GM21737 (cell line): ENCODE measurements at regions not wholly inside any gene's neighbourhood (a gene's known extent, or its start where the extent isn't known, plus 50 kb on each side); places are given as distances from the start of the nearest gene placed in this dataset.

Source experiments
- ATAC-seq: cut with Tn5 transposase; IDR thresholded peaks from one replicate; pipeline ENCODE4 v1.9.1; 2021; ENCODE audit warnings: mild to moderate bottlenecking, moderate library complexity; ENCODE audit not compliant: unreplicated experiment

GRCh38 chr4:36704289-36704688 is 422.9 kb downstream of the DTHD1 start:
- no peak for ATAC-seq

- no peak for ATAC-seq
Measured at GRCh38 chr4:36709991-36710390, 428.6 kb downstream of the DTHD1 start.

GRCh38 chr4:36712013-36712412 is 430.6 kb downstream of the DTHD1 start:
- ATAC-seq: no peak

- no peak for ATAC-seq
Measured at GRCh38 chr4:36716874-36717273, 435.5 kb downstream of the DTHD1 start.

- no peak for ATAC-seq
Measured at GRCh38 chr4:36719425-36719824, 438.0 kb downstream of the DTHD1 start.

GRCh38 chr4:36722986-36723385 is 441.6 kb downstream of the DTHD1 start:
- no peak for ATAC-seq

- no peak for ATAC-seq
Measured at GRCh38 chr4:36734334-36734733, 452.9 kb downstream of the DTHD1 start.

GRCh38 chr4:36737691-36738090 is 456.3 kb downstream of the DTHD1 start:
- no peak for ATAC-seq

- ATAC-seq: no peak
Measured at GRCh38 chr4:36740796-36741310, 459.4 kb downstream of the DTHD1 start.

GRCh38 chr4:36747277-36748129 is 466.1 kb downstream of the DTHD1 start:
- ATAC-seq: no peak

GRCh38 chr4:36753048-36753447 is 471.6 kb downstream of the DTHD1 start:
- ATAC-seq: no peak

GRCh38 chr4:36757580-36758311 is 476.3 kb downstream of the DTHD1 start:
- no peak for ATAC-seq

GRCh38 chr4:36758312-36759178 is 477.1 kb downstream of the DTHD1 start:
- no peak for ATAC-seq

- no peak for ATAC-seq
Measured at GRCh38 chr4:36761607-36762006, 480.2 kb downstream of the DTHD1 start.

GRCh38 chr4:36763814-36764213 is 480.7 kb upstream of the NWD2 start:
- no peak for ATAC-seq

GRCh38 chr4:36767596-36767995 is 476.9 kb upstream of the NWD2 start:
- no peak for ATAC-seq

- ATAC-seq: no peak
Measured at GRCh38 chr4:36771411-36772153, 473.0 kb upstream of the NWD2 start.

GRCh38 chr4:36772154-36772516 is 472.4 kb upstream of the NWD2 start:
- no peak for ATAC-seq

GRCh38 chr4:36773467-36773866 is 471.1 kb upstream of the NWD2 start:
- no peak for ATAC-seq

GRCh38 chr4:36775544-36775943 is 469.0 kb upstream of the NWD2 start:
- no peak for ATAC-seq
